HG03354 (cell line): ENCODE measurements at regions not wholly inside any gene's neighbourhood (a gene's known extent, or its start where the extent isn't known, plus 50 kb on each side); places are given as distances from the start of the nearest gene placed in this dataset.
"Not testable (repeated sequence)": the region's sequence is repeated elsewhere in the genome, so short reads cannot be mapped to it uniquely, and the experiment has no call there.

ENCODE experiments used
- ATAC-seq: cut with Tn5 transposase; IDR thresholded peaks from one replicate; pipeline ENCODE4 v1.9.1; 2021; ENCODE audit warnings: mild to moderate bottlenecking; ENCODE audit not compliant: unreplicated experiment, poor library complexity, severe bottlenecking

DNA sequence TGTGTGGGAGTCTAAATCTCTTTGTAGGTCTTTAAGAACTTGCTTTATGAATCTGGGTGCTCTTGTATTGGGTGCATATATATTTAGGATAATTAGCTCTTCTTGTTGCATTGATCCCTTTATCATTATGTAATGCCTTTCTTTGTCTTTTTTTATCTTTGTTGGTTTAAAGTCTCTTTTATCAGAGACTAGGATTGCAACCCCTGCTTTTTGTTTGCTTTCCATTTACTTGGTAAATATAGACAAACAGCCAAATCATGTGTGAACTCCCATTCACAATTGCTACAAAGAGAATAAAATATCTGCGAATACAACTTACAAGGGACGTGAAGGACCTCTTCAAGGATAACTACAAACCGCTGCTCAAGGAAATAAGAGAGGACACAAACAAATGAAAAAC lies 198.2 kb upstream of the APCDD1 start:
- ATAC-seq, result not testable (repeated sequence)

DNA sequence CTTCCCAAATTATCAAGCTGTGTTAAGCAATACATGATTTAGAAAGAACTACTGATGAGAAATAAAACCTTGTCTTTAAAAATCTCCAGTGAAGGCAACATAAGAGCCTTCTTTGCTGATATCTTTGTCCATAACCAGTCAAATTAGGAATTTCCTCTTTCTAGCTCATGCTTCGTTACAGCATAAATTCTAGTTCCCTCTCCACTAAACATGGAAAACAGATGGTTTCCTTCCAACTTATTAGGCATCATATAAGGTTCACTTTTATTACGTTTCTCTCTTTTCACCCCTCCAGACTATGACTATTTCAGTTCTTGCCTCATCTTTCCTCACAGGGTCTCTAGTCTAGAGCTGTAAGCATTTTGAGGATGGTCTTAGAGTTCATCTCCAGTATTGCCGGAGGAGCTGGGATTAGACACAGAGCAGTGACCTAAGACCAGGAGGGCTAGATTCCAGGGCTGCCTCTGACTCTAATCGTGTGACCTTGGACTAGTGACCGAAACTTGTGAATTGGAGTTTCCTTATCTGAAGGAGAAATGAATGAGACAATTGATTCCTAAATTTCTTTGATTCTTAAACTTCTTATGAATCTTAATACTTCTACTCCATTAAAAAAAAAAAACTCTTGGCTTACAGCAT lies 195.5 kb upstream of the APCDD1 start:
- no peak for ATAC-seq

DNA sequence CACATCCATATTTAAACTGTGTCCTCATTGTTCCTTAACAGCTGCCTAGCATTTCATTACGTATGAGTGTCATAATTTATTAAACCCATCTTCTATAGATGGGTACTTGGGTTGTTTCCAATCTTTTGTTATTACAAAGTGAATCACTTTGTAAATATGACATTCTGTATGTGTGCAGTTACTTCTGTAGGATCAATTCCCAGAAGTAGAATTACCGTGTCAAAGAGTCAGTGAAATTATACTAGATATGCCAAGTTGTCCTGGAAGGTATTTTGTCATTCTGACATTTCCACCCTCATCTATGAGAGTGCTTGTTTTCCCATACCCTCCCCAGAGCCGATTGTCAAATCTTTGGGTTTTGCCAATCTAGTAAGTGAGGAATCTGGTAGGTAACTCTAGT lies 194.5 kb upstream of the APCDD1 start:
- ATAC-seq, result no peak

DNA sequence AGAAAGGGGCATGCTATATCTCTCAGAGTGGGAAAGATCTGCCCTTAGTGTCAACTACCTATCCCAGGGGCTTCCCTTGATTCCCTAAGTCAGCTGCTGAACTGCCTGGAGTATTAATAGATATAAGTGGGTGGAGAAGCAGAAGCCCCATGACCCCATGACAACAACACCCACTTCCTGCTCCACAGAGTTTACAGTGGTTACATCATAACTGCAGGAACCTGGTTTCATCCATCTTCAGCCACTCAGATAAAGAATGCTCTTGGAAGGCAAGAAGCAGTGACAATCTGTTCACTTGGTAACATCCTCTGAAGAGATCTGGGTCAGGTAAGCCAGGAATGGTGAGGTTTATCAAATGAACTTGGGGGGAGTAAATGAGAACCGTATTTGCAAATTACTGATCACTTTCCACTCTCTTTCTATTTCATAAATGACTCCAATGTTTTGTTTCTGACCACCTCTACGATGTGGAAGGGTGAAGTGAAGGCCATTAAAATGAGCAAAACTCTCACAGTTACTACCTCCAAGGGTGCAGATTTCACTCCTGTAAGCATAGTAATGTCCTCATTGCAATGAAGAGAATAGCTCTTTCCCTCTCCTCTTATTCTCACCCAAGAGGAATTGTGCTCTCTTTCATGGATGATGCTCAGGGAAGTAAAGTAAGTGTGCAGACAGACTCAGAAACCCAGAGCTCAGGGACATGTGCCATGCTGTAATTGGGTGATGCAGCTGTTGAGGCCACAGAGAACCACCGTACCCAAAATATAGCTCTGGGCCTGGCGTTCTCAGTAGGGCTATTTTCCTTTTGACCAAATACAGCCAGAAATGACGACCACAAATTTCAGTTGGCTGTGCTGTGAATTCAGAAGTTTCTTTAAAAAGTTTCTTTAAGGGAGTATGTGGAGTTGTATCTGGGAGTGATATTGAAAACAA lies 192.8 kb upstream of the APCDD1 start:
- ATAC-seq, result no peak

DNA sequence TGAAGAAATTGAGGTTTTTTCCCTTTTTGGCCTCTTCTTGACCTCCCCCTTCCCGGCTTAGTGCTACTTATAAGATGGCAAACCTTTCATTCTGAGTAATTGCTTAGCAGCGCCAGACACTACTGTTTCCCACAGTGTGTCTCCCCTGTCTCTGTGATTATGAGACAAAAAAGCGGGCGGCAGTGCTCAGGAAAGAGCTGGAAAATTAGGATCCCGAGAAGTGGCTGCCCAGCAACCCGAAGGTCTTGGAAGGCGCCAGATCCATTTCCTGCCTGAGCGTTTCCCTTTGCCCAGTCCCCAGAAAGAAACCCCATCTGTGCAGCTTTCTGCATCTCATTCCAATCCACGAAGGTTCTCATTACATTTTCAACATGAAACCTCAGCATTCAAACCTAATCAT lies 191.9 kb upstream of the APCDD1 start:
- no peak for ATAC-seq

DNA sequence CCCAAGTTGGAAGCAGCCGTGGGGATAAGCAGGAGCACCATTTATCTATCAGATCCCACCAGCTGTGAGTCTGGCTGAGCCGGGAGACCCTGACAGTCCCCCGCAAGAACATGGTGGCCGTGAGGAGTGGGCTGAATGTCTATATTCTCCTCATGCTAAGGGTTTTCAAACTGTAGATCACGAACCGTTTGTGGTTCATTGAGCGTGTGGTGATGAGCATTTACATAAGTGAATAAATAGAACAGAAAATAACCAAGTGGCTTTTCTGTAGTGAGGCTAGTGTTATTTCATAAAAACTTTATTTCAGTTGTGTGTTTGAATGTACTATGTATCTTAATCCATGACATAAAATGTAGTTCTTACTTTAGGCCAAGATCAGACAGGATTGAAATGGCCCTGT lies 190.2 kb upstream of the APCDD1 start:
- no peak for ATAC-seq

DNA sequence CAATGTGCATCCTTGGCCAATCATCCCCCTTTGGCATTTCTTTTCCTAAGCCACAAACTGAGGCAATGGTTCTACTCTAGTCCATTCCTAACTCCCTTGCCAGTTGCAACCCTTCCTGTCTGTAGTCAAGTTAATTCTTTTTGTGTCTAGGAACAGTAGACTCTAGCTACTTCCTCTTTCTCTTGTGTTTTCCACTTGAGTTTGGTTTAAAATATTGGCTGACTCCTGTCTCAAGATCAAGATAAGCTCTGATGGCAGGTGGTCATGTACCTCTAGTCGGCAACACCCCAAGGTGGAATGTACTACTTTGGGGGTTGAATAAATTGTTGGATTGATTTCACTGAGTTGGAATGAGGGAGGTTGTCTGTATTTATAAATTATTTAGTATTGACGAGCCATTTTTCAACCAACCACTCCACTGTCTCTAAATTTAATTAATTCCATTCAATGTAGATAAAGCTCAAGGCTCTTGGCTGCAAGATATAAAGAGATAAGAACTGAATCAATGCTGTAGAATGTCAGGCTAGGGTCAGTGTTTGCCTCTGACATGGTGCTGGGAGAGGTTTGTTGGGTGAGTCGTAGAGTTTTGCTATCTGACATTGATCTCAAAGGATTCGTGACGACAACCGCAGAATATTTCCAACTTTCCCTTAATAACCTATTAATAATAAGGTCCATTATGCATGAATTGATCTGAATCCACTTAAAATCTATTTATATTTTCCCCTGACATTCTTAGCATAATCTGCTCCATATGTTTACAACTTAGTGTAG lies 188.7 kb upstream of the APCDD1 start:
- ATAC-seq, result no peak

DNA sequence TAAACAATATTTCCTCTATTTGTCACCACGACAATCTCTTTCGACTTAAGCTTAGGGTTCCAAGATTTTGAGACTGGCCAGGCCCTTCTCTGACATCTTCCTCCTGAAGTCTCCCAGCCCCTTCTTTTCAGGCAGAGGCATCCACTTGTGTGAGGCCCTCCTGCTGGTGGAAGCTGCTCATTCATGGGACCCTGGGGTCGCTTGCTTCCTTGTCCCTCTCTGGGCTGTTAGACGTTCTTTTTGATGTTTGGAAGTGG lies 188.2 kb upstream of the APCDD1 start:
- ATAC-seq, result no peak

DNA sequence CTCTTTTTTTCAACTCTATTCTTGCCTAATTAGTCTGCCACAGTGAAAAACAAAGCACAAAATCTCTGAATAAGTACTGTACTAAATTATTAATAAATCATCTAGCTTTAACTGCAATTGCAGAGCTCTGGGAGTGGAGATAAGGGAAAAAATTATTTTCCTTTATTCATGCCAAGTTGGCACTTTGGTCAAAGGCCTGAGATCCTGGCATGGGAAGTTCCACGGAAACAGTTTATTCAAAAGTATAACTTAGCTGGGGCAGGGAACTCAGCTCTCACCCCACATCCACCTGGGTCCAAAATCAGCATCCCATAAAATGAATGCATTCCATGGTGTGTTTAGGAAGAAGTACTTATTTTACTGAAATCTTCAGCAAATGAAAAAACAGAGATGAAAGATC lies 185.2 kb upstream of the APCDD1 start:
- ATAC-seq, result no peak

DNA sequence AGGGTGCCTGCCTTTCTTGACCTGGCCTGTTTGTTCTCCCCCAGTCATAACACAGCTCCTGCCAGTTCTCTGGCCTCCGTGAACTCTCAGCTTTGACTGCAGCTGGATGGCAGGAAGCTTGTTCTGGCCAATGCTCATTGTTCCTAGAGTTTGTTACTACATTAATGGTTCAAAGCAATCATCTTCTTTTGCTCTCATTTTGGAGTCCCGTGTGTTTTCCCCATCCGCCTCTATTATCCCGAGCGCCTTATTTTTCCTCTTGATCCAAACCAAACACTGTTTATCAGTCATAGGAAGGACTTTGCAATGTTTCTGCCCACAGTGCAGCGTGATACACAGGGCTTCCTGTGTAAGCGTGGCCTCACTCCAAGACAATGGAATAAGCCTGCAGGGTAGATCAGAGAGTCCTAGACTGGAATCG lies 184.3 kb upstream of the APCDD1 start:
- ATAC-seq, result no peak

DNA sequence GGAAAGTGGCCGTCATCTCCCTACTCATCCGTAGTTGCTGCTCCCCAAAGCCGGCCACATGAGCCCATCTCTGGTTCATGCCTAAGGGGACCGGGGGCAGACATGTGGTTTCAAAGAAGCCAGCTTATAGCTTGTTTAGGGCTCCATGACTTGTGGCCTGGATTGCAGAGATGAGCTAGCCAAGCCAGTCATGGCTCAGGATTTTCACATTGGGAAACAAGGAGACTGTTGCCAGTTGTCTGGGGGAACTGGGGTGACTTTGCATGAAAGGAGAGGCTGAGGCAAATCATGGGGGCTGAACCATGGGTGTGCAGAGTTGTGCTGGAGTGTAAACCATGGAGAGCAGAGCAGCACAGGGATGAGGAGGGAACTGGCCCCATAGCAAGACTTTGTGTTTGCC lies 183.0 kb upstream of the APCDD1 start:
- no peak for ATAC-seq

DNA sequence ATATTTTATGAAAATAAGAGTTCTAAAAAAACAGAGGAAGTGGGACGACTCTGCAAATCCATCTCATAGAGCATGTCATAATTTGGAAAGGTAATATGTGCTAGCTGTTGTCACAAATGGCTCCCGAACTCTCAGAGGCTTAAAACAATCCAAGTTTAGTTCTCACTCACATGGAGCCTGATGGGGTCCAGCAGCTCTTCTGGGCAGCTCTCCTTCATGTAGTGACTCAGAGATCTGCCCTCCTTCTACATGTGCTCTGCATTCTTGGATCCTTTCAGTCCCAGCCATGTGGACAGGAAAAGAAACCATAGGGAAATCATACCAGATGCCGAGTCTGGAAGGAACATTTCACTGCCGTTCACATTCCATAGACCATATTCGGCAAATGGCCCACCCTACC lies 180.1 kb upstream of the APCDD1 start:
- ATAC-seq, result no peak

DNA sequence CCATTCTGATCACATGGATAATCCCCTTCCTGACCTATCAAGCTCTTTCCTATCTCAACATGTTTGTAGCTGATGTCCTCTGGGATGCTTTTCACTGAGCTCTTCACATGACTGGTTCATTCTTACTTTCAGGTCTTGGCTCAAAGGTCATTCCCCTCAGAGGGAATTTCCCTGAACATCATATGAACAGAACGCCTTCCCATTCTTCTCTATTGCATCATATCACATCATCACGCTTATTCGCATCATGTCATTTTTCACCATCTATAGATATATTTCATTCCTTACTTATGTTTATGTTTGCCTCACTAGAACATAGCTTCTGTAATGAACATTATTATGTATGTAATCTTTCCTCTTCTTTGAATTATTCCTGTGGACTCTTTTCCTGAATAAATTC lies 178.9 kb upstream of the APCDD1 start:
- ATAC-seq, result no peak

DNA sequence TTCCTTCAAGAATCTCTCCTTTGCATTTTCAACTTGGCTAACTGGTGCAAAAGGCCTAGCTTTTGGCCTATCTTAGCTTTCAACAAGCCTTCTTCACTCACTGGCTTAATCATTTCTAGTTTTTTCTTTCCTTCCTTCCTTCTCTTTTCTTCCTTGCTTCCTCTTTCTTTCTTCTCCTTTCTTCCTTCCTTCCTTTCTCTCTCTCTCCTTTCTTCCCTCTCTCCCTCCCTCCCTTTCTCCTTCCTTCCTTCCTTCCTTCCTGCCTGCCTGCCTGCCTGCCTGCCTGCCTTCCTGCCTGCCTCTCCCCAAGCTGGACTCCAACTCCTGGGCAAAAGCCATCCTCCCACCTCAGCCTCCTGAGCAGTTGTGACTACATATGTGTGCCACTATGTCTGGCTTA lies 176.2 kb upstream of the APCDD1 start:
- no peak for ATAC-seq

DNA sequence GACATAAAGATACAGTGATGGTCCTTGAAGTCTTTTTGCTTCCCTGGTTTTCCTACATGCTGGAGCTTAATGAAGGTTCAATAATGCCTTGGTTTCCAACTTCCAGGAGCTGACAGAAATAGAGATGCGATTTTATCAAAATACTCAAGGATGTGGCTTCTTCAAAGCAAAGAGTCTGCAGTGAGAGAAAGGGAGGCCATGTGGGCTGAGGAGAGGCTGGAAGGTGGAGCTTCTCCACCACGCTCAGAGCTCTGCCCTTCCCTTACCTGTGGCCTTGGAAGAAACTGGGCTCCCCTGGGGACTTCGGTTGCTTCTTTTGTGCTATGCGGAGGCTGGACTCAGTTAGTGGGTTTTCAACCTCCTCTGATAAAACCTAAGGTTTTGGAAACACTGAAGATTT lies 175.0 kb upstream of the APCDD1 start:
- ATAC-seq, result no peak

DNA sequence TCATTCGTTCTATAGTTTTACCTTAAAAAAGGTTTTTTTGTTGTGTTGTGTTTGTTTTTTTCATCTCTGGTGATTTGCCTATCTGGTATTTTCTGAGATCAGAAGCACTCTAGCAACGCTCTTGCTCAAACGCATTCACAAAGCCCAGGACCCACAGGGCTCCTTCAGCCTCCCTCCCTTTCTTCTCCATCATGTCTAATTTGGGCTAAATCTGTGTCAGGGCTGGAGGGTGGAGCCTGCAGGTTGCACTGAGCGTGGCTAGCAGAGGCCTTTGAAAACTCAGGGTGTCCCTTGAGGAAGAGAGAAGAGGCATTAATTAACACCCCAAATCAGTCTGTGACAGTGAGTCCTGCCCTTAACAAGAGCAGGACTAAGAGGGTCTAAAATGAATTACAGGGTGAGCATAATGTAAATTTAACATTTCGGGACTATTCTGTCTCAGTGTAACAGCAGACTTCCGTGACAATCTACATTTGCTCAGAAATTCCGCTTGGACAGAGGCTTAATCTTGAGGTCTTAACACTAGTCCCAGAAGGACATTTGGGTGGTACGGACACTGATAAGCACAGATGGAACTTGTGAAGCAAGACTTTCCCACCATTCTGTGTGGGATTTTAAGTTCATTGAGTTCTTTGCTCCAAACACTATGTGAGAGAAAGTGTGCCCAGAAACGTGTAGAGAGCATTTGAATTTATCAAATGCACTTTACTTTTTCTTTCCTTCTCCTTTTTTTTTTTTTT lies 174.4 kb upstream of the APCDD1 start:
- no peak for ATAC-seq

DNA sequence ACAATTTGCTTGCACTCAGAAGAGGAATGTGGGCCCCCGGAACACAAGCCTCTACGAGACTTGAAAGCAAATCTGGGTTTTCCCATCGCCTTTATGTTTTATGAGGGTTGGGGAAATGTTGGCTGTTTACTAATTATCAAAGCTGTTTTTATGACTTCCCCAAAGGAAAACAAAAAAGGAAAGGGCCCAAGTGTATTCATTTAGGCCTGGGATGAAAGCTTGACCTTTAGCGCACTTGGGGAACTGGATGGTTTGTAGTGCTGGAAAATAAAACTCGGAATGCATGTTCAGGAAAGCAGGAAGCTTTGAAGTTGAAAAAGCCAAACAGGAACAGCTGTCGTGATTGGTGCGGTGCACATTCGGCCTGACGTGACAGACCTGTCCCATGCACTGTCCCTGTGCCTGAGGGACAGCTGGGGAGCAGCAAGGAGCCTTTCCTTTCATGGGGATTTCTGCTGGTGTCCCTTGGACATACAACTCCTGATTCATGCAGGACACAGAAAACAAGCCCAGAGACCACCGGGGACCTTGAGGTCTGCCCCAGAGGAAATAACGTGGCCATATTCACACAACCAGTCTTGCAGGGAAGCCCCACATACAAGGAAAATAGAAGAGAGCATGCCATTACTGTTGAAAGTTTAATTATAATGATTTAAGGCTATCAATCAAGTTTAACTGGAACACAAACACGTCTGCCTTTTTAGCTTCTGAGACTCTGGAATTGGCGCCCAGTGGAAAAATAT lies 169.7 kb upstream of the APCDD1 start:
- ATAC-seq, result no peak

DNA sequence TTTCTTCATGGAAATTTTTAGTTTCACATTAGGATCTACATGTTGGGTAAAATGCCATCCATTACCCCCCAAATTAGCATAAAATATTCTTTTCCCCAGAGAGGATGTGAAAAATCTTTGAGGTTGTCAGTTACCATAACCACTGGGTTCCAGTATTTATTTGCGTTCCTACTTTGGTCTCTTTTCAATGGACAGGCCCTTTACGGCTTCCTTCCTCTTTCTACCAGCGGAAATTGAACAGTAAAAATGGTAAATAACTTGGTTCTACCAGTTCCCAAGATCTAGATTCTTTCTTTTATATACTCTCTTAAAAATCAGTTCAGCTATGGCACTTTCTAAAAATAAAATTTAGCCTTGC lies 169.2 kb upstream of the APCDD1 start:
- ATAC-seq, result peak; percentile 57

DNA sequence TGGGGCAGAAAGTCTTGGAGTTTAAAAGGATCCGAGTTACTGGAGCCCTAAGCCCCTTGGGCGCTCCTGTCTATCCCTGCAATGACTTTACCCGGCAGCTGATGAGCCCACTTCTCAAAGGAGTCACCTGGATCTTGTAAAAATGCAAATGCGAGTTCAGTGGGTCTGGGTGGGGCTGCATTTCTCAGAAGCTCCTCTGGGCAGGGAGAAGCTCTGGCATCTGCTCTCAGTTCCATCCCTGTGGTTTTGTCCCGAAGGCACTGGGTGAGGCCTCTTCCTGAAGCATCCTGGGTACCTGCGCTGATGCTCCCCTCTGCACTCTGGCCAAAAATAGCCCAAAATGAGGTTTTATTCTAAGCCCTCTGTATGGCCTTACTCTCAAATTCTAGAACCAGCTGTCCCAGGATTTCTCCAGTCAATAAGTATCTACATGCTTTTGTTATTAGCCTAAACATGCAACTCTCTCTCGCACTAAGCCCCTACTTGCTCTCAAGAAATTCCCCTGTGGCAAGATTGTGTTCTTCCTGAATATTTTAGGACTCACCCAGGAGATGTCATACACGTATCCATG lies 167.8 kb upstream of the APCDD1 start:
- no peak for ATAC-seq
